ENCODE measurements at regions not wholly inside any gene's neighbourhood (a gene's known extent, or its start where the extent isn't known, plus 50 kb on each side); places are given as distances from the start of the nearest gene placed in this dataset.

GRCh38 chr9:86670076-86670475 is 277.2 kb downstream of the GAS1 start:
- no peak for TF ChIP-seq CTCF (IDR thresholded peaks at IDR 0.05 in 8 of 11, conservative IDR thresholded peaks at IDR 0.05 in 3 of 11)
- no peak for TF ChIP-seq POLR2AphosphoS5 (IDR thresholded peaks at IDR 0.05)

All from spleen (tissue), 7 donors.